Vagina (tissue), 2 donors: ENCODE measurements at regions not wholly inside any gene's neighbourhood (a gene's known extent, or its start where the extent isn't known, plus 50 kb on each side); places are given as distances from the start of the nearest gene placed in this dataset.

Experiments
- DNase-seq, 2 donors: peaks; one replicate each; pipeline ENCODE4 v3.0.0-alpha.2; 2017; ENCODE audit errors: extremely low spot score in 2 of 2
- H3K27ac ChIP-seq: fragments of 200-600 bp; sonication (generic); one replicate; pipeline ENCODE4 v1.5.1; 2019
- H3K27me3 ChIP-seq: fragments of 200-600 bp; sonication (generic); one replicate; pipeline ENCODE4 v1.5.1; 2019
- H3K36me3 ChIP-seq, 2 donors: fragments of 200-600 bp; sonication (generic); one replicate each; pipeline ENCODE4 v1.5.1; 2017 to 2019
- H3K4me1 ChIP-seq: fragments of 200-600 bp; sonication (generic); one replicate; pipeline ENCODE4 v1.5.1; 2019
- H3K4me3 ChIP-seq, 2 donors: fragments of 200-600 bp; sonication (generic); 1 replicate in 1 of 2; 2 replicates in 1 of 2; pipeline ENCODE4 v1.5.1; 2016 to 2019
- H3K9me3 ChIP-seq: fragments of 200-600 bp; sonication (generic); one replicate; pipeline ENCODE4 v1.5.1; 2019
- CTCF ChIP-seq, 3 experiments: fragments of 450-650 bp in 2 of 3; fragments of 200-600 bp in 1 of 3; sonication (generic) in 1 of 3; IDR thresholded peaks; one replicate each; pipeline ENCODE4 v1.5.1; 2017 to 2019; ENCODE audit warnings: antibody characterized with exemption in 3 of 3, mild to moderate bottlenecking in 2 of 3, moderate library complexity in 2 of 3
- POLR2A ChIP-seq, 2 donors: fragments of 450-650 bp; IDR thresholded peaks; one replicate each; pipeline ENCODE4 v1.6.1; 2017; ENCODE audit warnings: antibody characterized with exemption in 2 of 2, mild to moderate bottlenecking in 2 of 2, moderate library complexity in 2 of 2
- POLR2AphosphoS5 ChIP-seq, 2 donors: sonication (generic); formaldehyde crosslinking; IDR thresholded peaks; one replicate each; pipeline ENCODE4 v1.9.0; 2017; ENCODE audit warnings: antibody characterized with exemption in 2 of 2, mild to moderate bottlenecking in 2 of 2, low read depth in 1 of 2; ENCODE audit not compliant: insufficient read depth in 1 of 2
- intact Hi-C: fragments of 100-400 bp; cut with DNase I; formaldehyde crosslinking; loops from one replicate; pipeline ENCODE4 v1.15.1; 2023

GRCh38 chr5:39774605-39775004 lies 349.8 kb upstream of the DAB2 start:
- intact Hi-C loops, result no loop called here
- DNase-seq, result no peak
- Histone ChIP-seq H3K27ac (no peak overlapping the region), H3K27me3 (no peaks in the 10 kb centered on the region), H3K36me3 (no peaks in the 10 kb centered on the region), H3K4me3 (no peak overlapping the region), H3K9me3 (no peaks in the 10 kb centered on the region), H3K4me1 (no peaks in the 10 kb centered on the region)
- no peak for TF ChIP-seq POLR2A (IDR thresholded peaks at IDR 0.05)
- no peak for TF ChIP-seq CTCF (IDR thresholded peaks at IDR 0.05)
- no peak for TF ChIP-seq POLR2AphosphoS5 (IDR thresholded peaks at IDR 0.05; ENCODE audit: insufficient read depth in 1 of 2, low read depth in 1 of 2)

GRCh38 chr5:39772307-39772706 lies 347.5 kb upstream of the DAB2 start:
- Histone ChIP-seq H3K4me1 (no peaks in the 10 kb centered on the region), H3K27me3 (no peaks in the 10 kb centered on the region), H3K27ac (no peak overlapping the region), H3K36me3 (no peaks in the 10 kb centered on the region), H3K9me3 (no peaks in the 10 kb centered on the region), H3K4me3 (no peak overlapping the region)
- no peak for TF ChIP-seq POLR2A (IDR thresholded peaks at IDR 0.05)
- TF ChIP-seq CTCF (IDR thresholded peaks at IDR 0.05), result no peak
- TF ChIP-seq POLR2AphosphoS5 (IDR thresholded peaks at IDR 0.05; ENCODE audit: insufficient read depth in 1 of 2, low read depth in 1 of 2), result no peak
- intact Hi-C loops, result no loop called here
- no peak for DNase-seq

- Histone ChIP-seq H3K27ac (no peak overlapping the region), H3K4me1 (no peaks in the 10 kb centered on the region), H3K27me3 (no peaks in the 10 kb centered on the region), H3K4me3 (no peak overlapping the region), H3K36me3 (no peaks in the 10 kb centered on the region), H3K9me3 (no peaks in the 10 kb centered on the region)
- intact Hi-C loops, result no loop called here
- no peak for TF ChIP-seq POLR2A (IDR thresholded peaks at IDR 0.05)
- no peak for TF ChIP-seq CTCF (IDR thresholded peaks at IDR 0.05)
- no peak for TF ChIP-seq POLR2AphosphoS5 (IDR thresholded peaks at IDR 0.05; ENCODE audit: insufficient read depth in 1 of 2, low read depth in 1 of 2)
- no peak for DNase-seq
Measured at GRCh38 chr5:39767916-39768315, 343.1 kb upstream of the DAB2 start.

- DNase-seq, result no peak
- TF ChIP-seq POLR2A (IDR thresholded peaks at IDR 0.05), result no peak
- TF ChIP-seq CTCF (IDR thresholded peaks at IDR 0.05), result no peak
- TF ChIP-seq POLR2AphosphoS5 (IDR thresholded peaks at IDR 0.05; ENCODE audit: insufficient read depth in 1 of 2, low read depth in 1 of 2), result no peak
- H3K9me3 ChIP-seq, result no peaks in the 10 kb centered on the region
- intact Hi-C loops, result no loop called here
- no peaks in the 10 kb centered on the region for H3K27me3 ChIP-seq
- H3K36me3 ChIP-seq, result no peaks in the 10 kb centered on the region
- no peak overlapping the region for H3K27ac ChIP-seq
- no peaks in the 10 kb centered on the region for H3K4me1 ChIP-seq
- no peak overlapping the region for H3K4me3 ChIP-seq
Measured at GRCh38 chr5:39765366-39765765, 340.6 kb upstream of the DAB2 start.

GRCh38 chr5:39762761-39763160 lies 338.0 kb upstream of the DAB2 start:
- Histone ChIP-seq H3K9me3 (no peaks in the 10 kb centered on the region), H3K27ac (no peak overlapping the region), H3K4me1 (no peaks in the 10 kb centered on the region), H3K4me3 (no peak overlapping the region), H3K27me3 (no peaks in the 10 kb centered on the region), H3K36me3 (no peaks in the 10 kb centered on the region)
- DNase-seq, result no peak
- no peak for TF ChIP-seq POLR2A (IDR thresholded peaks at IDR 0.05)
- TF ChIP-seq CTCF (IDR thresholded peaks at IDR 0.05), result no peak
- TF ChIP-seq POLR2AphosphoS5 (IDR thresholded peaks at IDR 0.05; ENCODE audit: insufficient read depth in 1 of 2, low read depth in 1 of 2), result no peak
- intact Hi-C loops, result no loop called here
